ENCODE measurements at regions not wholly inside any gene's neighbourhood (a gene's known extent, or its start where the extent isn't known, plus 50 kb on each side); places are given as distances from the start of the nearest gene placed in this dataset.

DNA sequence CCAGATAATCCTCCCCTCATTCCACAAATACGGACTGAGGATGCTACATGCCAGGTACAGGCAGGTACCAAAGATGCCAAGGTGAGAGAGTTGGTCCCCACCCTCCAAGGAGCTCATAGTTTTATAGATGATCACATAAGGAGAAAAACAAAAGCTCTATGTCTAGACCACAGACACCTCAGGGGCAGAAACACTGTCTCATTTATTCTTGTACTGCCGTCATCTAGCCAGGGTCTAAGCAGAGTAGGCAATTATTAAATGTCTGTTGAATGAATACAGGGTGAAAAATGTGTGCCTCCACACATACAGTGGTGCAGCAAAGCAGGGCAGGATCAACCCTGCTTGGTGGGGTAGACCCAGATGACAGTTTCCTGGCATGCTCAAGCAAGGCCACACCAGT, 439.8 kb upstream of the JARID2 start:
- no peak for DNase-seq (ENCODE audit: low read depth)

DNA sequence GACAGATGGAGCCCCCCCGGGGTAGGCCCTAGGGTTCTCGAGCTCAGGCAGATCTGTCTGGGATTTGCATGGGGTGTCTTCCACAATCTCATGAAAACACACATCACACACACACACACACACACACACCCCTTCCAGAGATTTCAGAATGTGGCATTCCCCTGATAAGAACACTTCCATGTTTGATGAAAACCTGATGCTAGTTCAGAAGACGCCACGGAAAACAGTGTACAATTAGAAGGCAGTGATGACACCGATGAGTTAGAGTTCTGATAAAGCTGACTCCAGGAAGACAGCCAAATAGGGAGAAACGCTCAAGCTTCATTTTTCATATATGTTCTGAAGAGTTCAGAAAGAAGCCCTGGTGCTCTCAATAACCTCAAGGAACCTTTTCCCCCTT, 438.7 kb upstream of the JARID2 start:
- peak; percentile 96 for DNase-seq (ENCODE audit: low read depth)

DNA sequence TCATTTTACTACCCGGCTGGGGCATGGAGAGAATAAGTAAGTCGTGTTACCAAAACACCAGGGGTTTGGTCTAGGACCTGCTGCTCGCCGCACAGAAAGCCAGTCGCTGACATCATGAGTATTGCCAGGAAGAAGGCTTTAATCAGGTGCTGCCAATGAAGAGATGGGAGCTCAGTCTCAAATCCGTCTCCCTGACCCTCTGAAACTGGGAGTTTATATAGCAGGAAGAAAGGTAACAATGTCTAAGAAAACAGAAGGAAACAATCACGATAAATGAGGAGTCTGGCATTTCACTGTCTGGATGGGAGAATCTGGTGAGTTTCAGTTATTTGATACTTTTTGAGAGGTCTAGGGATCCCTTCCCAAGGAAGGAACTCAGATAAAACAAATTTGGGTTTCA, 437.9 kb upstream of the JARID2 start:
- no peak for DNase-seq (ENCODE audit: low read depth)

DNA sequence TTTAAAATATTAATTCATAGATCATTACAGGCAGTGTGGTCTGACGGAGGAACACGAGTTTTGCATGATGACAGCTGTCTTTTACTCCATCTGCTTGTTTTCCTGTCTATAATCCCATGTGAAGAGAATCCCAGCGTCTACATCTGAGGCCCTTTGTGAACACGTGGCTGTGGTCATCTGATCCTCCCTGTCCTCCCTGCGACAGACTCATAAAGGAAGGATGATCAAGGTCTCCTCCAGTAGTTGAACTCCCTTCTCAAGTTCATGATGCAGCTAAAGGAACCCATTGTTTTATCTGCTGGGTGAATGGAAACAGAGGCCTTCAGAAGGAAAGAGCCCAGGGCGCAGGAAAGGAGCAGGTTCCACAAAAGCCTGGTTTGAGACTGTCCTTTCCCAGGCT, 435.8 kb upstream of the JARID2 start:
- DNase-seq (ENCODE audit: low read depth), result no peak

DNA sequence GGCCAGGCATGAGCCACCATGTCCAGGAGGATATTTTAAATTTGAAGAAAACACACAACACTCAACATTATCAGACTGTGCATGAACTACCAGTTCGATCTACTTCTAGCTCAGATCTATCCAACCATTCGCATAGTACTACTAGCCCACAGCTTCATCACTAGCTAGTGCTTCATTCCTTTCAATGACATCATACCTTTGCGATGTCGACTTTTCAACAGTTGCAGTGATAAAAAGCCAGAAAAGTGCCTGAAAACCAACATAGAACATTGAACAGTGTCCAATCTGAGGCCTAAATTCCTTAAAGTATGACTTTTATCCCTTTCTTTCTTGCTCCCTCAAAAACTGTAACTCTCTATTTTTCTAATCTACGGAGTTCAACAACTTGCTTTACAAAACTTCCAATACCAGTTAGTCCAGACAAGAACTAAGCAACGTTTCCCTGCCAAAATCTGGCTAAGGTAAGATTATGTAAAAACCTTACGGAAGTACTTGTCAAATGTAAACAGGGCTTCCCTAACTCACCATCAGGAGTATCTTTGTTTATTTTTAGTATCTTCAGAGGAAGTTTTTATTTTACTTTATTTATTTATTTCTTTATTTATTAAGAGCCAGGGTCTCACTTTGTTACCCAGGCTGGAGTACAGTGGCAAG, 434.0 kb upstream of the JARID2 start:
- peak; percentile 82 for DNase-seq (ENCODE audit: low read depth)

DNA sequence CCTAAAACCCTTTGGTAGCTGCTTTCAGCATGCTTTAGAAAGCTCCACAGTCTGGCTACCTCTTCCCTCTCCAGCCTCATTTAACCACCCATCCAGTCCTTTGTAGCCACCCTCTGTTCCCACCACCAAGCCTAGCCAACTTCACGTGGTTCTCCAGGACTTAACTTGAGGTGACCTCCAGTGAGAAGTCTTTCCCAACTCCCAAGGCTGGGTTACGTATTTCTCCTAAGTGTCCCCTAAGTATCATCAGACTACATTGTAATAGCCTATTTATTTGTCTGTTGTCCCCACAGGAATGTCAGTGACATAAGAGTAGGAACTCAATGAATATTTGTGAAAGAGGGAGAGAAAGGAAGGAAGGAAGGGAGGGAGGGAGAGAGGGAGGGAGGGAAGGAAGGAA, 431.9 kb upstream of the JARID2 start:
- DNase-seq (ENCODE audit: low read depth), result no peak

DNA sequence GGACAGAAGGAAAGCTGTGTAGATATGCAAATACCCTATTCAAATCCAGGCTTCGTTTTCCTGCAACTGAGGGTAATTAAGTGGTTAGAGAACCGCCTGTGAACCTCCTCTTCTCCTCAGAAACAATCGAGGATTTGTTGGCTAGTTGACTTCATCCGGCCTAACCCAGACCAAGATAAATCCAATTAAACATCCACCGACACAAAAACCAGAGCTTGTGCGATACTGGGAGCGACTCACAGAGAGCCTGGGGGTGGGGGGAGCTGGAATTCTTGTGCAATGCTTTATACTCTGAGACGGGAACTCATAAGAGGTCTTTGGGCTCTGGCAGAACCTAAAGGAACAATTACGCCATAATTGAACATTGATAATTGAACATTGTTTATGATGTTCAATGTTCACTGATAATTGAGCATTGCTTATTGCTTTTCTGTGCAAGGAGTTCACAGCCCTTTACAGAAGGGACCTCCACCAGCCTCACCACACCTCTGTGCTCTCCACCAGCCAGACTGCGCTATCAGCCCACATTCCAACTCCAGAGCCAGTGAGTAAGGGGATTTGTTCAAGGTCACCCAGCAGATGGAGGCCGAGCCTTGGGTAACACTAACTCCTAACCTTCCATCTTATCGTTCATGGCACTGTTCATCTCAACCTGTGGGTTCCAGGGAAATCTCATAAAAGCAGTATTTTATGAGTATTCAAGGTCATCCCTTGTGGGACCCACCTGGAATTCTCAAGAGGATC, 429.6 kb upstream of the JARID2 start:
- DNase-seq (ENCODE audit: low read depth), result peak; percentile 49

DNA sequence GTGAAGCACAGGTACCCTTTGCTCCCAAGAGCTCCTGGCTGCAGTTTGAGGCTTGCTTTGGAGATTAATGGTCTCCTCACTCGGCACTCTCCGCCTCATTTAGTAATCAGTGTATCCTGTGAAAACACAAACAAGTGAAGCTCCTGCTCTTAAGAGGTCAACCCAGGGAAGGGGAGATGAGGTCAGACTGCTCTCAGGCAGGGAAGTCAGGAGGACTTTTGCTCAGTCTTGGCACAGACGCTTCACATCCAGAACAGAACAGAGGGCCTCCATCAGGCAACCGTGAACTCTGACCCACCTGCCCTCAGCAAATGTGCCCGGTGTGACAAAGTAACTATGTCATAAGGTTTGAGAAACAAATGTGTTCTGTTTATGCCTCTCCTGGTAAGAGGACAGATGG, 428.8 kb upstream of the JARID2 start:
- no peak for DNase-seq (ENCODE audit: low read depth)

DNA sequence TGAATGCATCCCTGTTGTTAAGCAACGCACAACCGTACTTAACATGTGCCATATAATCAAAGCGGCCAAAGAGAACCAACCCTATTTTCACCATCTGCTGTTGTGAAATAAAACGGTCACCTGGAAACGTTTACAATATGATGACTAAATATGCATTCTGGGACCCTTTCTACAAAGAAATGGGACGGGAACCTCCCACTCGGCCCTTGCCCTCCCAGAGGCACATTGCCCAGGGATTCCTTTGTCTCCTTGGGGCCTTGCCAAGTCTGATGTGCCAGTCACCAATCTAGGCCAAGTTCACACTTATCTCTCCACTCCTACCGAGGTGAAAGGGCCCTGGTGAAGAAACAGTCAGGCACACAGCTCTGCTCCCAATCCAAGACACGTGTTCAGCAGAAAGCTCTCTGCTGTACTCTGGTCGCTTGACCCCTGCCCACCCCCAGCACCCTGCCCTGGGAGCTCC, 427.4 kb upstream of the JARID2 start:
- no peak for DNase-seq (ENCODE audit: low read depth)

DNA sequence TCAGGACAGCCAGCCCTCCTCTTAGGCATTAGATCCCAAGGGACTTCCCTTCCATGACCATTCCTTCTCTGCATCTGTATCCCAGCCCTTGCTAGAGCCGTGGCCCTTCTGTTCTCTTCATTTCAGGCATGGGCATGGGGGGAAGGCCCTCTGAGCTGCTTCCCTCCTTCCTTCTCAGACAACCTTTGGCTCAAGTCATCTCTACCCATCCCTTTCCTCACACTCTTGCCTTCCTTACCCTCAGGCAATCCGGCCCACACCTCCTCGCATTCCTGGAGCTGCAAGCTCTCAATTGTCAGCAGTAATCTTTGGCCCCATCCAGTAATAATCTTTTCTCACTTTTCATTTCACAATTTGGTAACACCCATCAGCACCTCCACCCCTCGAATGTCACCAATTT, 426.9 kb upstream of the JARID2 start:
- DNase-seq (ENCODE audit: low read depth), result no peak

DNA sequence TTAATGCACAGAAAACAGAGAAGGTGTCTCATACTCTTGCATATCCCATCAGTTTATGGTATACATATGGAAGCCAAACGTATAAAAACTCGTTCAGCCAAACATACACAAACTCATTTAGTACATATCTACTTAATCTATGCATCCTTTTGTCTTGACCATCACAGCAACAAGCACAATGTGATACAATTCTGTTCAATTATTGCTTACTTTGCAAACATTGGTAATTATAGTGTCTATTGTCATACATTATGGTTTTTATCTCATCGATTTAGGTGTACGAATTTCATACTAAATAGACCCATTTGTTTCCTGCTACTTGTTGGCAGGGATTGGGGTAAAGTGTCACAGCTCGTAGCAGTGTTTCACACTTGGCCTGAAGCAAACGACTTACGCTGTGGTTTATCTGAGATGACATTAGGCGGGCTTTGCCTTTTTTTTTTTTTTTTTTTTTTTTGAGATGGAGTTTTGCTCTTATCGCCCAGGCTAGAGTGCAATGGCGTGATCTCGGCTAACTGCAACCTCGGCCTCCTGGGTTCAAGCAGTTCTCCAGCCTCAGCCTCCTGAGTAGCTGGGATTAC, 425.9 kb upstream of the JARID2 start:
- DNase-seq (ENCODE audit: low read depth), result no peak

DNA sequence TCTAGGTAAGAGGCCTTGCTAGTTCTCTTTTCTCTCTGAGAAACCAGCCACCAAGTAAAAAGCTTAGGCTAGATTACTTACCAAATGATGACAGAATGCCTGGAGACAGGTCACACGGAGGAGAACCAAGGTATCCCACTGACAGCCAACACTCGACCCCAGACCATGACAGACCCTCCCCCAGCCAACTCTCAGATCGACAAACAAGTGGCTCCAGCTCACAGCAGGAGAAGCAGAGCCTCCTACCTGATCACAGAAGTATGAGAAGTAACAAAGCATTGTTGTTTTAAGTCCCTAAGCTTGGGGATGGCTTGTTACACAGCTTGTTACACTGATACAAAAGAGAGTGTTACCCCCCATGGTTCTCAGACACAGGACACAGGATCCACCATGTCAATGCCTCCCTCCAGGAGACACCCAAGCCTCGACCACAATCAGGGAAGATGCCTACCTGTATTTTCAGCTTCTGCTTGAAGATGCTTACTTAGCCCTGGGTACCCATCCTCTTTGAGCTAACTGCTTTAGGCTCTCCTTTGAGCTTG, 423.8 kb upstream of the JARID2 start:
- no peak for DNase-seq (ENCODE audit: low read depth)

DNA sequence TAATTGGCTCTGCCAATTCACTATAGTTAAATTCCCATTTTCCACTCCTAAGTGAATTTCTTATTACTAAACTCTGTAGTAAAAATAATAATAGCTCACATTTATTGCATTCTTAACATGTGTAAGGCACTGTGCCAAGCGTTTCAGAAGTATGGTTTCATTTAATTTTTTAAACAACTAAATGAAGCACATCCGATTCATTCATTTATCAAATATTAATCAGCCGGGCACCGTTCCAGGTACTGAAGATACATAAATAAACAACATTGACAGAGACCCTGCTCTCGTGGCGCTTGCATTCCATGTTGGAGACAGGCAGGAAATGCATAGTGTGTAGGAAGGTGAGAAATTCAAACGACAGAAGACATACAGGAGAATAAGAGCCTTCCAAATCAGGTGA, 423.2 kb upstream of the JARID2 start:
- no peak for DNase-seq (ENCODE audit: low read depth)

DNA sequence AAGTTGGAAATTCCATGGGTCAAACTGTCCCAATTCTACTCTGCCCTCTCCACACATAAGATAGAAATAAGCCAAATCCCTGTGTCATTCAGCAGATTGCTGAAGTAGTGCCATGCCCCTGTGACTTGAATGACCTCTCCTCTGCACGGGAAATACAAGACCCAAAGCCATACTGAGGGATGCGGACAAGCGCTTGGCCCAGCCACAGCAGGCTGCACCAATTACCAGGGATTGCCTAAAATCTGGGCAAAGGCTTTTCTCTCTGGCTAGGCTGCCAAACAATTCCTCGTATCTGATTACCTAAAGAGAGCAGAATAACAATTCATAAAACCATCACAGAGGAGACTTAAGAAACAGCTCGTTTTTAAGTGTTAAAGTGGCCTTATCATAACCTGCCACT, 421.8 kb upstream of the JARID2 start:
- DNase-seq (ENCODE audit: low read depth), result no peak

DNA sequence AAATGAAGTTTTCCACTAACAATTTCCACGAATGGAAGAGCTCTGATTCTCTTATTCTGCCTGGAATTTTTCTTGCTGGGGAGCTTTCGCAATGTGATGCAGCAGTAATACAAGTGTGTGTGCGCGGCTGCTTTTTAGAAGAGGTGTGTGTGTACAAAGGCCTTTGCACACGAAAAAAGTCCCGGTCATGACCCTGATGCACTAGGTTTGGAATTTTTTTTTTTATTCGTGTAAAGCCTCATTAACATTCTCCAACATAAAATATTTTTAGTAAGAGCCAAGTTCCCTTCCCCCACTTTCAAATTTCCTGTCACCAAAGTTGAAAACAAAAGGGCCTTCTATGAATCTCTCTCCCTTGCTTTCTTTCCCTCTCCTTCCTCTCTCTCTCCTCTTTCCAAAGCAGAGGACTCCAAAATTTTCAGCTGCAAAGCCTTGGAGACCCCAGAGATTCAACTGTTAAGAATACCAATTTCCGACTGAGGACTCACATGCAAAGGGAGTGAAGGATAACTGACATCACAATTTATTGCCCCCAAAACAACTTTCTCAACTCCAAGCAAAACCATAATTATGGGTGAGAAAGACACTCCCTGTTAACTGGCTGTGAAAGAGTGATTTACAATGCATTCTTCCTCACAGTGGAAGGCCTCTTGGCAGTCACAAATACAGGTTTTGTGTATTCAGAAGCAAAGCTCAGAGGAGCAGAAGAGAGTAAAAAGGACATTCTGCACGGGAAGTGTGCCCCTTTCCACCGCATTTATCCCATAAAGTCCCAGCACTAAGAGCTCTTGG, 421.2 kb upstream of the JARID2 start:
- no peak for DNase-seq (ENCODE audit: low read depth)

DNA sequence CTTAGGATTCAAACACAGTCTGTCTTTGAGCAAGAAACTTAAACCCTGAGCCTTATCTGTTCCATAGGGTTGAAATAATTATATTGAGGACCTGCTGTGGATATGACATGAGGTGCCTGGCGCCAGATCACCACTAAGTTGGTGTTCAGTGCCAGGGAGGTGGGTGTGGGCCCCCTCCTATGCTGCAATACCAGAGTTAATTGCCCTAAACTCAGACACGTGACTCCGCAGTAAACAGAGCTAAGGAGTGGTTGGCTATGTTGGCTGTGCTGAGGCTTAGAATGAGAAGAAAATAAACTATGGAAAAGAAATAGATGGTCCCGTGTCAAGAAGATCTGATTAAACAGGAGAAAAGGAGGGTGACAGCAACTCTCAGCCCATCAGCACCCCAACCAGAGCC, 419.4 kb upstream of the JARID2 start:
- DNase-seq (ENCODE audit: low read depth), result no peak

DNA sequence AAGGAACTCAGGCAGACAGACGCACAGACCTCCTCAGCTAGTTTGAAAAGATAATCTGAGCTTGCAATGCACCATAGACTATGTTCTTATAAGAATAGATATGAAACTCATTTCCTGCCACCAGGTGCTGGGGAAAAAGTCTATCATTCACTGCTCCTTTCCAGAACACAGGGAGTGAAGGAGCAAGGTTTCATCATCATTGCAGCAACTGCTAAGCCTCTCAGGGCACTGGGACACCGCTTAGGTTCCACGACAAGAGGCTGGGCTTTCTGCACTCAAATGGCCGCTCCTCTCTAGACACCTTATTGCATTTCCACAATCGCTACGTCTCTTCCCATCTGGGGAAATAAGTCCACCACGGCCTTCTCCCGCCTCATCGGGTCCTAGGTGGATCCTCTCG, 418.5 kb upstream of the JARID2 start:
- DNase-seq (ENCODE audit: low read depth), result no peak

DNA sequence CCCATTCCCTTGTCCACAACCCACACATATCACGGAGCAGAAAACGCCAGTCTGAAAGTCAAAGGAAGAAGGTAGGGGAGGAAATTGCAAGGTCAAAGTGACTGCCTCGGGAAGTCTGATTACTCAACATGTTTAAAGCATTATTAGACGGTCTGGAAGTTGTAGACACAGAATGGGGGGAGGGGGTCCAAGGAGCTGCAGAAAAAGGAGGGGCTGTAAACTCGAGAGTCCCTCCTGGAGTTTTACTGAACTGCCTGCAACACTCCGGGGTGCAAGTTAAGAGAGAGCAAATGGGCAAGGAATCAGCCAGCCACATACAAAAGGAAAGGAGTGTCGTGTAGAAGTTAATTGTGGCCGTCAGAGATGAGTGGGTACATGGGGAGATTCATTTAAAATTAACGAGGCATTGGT, 417.7 kb upstream of the JARID2 start:
- DNase-seq (ENCODE audit: low read depth), result no peak

DNA sequence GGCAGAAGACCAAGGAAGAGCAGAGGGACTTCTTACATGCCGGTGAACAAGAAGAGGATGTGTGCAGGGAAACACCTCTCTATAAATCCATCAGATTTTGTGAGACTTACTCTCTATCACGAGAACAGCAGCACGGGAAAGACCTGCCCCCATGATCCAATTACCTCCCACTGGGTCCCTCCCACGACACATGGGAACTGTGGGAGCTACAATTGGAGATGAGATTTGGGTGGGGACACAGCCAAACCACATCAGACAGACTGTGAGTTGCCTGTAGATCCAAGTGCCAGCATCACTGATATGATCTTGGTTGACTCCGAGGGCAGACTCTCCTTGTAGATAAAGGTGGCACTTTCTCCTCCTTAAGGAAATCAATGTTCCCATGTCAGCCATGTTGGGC, 414.8 kb upstream of the JARID2 start:
- DNase-seq (ENCODE audit: low read depth), result no peak

DNA sequence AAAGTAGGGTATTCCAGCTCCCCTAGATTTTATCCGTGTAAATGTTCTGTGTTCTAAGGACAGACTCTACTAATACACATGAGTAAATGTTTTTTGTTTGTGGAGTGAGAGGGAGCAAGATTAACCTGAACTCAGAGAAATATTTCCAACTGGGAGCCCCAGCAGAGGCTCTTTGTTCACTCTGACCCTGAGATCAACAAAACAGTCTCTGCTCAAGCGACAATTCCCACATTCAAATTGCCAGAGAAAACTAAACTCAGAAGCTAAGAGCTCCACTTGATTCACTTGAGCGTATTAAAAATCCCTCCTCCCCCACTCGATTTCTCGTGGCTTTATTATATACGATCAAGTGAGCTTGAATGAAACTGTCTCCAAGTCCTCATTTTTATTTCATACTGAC, 413.9 kb upstream of the JARID2 start:
- no peak for DNase-seq (ENCODE audit: low read depth)

DNA sequence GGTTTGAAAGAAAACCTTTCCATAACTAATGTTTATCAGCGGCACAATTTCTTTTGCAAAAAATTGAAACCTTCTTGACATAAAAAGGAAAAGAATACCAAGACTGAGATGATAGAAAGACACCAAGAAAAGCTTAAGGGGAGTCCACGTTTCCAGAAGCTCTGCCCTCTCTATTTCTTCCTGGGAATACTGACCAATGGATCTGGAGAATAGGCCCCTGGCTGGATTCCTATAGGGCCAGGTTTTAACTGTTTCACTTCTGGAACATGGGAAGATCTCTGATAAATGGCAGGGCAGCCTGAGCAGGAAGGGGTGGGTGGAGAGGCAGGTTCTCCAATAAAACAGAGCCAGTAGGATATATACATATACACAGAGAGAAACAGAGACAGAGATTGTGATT, 413.4 kb upstream of the JARID2 start:
- no peak for DNase-seq (ENCODE audit: low read depth)

DNA sequence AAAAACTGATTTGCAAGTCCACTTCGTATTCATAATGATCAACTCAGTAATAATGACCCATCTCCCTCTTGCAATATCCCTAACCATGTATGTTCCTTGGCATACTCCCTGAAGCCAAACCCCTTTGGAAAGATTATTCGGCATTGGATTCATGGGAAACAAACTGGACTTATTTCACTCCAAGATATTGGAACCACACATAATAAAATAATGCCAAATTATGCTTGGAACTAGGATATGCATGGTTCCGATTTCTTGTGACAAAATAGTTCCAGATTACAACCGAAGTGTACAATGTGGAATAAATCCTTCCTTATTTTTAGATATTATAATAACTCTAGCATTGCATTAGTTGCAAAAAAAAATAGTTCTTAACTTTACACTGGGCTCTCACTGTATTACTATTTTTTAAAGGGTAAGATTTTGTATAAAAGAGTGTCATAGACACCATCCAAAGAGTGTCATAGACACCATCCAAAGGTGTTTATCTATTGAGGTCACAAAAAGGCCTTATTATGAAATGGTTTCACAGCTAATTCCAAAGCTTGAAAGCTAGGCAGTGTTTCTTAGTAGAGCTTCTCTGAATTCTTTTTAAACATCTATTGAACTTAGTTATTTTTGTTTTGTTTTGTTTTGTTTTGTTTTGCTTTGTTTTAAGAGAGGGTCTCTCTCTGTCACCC, 410.9 kb upstream of the JARID2 start:
- DNase-seq (ENCODE audit: low read depth), result no peak
